Urothelium cell line (cell line): ENCODE measurements at regions not wholly inside any gene's neighbourhood (a gene's known extent, or its start where the extent isn't known, plus 50 kb on each side); places are given as distances from the start of the nearest gene placed in this dataset.

Experiments
- DNase-seq: peaks from one replicate; pipeline ENCODE4 v3.0.0; 2011; ENCODE audit warnings: low spot score, mixed read lengths
- FAIRE-seq: peaks from 2 replicates; lab custom pipeline; 2011; peaks lifted over from hg19 to GRCh38; lab: Jason Lieb, UNC

DNA sequence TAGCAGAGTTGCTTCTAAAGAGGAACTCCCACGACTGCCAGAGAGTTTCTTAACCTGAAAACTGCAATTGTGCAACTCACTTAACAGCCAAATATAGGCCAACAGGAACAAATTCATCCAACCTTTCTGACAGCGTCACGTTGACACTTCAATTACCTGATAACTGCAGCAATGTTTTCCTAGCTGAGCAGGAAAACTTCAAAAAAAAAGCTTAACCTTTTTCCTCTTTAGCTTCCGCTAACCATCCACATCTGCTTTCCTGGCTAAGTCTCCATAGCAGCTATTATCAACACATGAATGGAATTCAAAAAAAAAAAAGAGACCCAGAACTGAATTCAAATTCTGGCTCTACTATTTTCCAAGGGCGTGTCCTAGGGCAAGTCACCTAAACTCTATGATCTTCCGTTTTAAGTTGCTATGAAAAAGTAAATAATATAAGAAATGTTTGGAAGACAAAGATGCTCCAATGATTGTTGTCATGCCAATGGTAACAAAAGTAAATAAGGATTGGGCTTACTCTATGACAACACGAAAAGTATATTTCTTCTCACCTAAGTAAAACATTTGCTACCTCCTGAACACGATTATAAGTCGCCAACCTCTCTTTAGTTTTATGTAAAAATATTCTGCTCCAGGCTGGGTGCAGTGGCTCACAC, 524.6 kb upstream of the JARID2 start:
- DNase-seq: no peak

DNA sequence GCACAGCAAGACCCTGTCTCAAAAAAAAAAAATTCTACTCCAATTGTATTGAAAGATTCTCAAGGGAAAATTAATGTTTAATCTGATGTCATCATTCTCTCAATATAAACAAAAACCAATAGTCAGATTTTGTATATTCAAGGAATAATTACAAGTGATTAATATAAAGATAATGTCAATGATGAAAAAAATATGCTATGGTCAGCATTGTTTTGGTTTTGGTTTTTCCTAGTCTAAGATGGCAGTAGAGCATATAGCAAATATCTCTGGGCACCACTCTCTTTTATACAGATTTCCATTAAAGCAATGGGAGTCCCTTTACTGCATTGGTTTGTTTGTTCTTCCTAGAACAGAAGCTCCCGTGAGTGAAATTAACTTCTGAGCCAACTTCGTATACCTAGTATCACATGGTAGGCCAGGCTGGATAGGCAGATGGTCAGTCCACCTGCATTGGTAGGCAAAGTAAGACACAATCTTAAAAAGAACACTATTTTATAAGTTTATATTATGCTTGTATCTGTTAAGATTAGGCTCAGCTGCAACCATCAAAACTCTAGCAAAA, 523.8 kb upstream of the JARID2 start:
- FAIRE-seq (no peak), DNase-seq (no peak)

More for the DNA sequence above, 524.6 kb upstream of the JARID2 start:
- FAIRE-seq: no peak

DNA sequence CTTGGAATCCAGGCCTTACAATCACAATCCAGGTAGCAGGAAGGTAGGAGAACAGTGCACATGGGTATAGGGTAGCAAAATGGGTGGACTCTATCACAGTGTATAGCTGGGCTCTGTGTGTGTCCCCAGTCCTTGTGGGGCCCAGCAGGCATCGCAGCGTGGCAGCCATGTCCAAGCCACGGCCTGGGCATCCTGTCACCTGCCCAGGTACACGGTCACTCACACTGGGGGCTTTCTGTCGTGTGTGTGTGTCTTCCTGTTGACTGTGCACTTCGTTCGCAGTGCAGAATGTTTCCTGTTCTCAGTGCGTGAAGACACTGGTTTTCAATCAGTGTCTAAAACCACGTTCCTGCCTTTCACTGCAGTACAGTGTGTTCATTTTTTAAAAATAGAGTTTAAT, 523.2 kb upstream of the JARID2 start:
- FAIRE-seq: no peak

DNA sequence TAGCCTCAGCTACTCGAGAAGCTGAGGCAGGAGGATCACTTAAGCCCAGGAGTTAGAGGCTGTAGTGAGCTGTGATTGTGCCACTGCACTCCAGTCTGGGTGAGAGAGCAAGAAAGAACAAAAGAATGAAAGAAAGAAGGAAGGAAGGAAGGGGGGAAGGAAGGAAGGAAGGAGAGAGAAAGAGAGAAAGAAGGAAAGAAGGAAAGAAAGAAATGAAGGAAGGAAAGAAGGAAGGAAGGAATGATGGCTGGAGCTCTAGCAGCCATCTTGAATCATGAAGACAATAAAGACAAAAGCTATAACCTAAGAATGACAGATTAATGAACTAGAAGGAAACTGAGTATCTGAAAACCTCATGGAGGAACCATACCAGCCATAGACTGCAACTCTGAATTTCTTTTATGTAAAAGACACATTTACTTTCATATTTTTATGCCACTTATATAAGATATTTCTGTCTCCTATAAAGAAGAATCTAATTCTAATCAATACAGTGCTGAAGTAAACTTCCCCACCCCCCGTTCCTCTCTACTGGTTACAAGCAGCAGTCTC, 522.3 kb upstream of the JARID2 start:
- no peak for FAIRE-seq
- DNase-seq: no peak

More for the DNA sequence above, 523.2 kb upstream of the JARID2 start:
- no peak for DNase-seq

DNA sequence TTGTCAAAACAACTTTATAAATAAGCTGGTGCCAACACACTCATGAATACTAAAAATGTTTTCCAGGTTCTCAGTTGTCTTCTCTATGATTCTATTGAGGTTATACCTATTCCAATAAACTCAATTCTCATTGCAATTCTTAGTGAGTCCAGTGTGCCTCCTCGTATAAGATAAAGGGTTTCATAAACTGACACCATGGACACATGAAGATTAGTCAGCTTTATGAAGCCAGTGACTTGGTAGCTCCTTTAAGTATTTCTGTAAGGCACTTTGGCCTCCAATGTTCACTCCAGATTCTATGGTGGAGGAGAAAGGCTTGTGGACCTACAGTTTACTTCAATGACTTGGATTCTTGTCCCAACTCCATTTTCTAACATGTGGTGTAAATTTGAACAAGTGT, 521.3 kb upstream of the JARID2 start:
- FAIRE-seq (no peak), DNase-seq (no peak)

DNA sequence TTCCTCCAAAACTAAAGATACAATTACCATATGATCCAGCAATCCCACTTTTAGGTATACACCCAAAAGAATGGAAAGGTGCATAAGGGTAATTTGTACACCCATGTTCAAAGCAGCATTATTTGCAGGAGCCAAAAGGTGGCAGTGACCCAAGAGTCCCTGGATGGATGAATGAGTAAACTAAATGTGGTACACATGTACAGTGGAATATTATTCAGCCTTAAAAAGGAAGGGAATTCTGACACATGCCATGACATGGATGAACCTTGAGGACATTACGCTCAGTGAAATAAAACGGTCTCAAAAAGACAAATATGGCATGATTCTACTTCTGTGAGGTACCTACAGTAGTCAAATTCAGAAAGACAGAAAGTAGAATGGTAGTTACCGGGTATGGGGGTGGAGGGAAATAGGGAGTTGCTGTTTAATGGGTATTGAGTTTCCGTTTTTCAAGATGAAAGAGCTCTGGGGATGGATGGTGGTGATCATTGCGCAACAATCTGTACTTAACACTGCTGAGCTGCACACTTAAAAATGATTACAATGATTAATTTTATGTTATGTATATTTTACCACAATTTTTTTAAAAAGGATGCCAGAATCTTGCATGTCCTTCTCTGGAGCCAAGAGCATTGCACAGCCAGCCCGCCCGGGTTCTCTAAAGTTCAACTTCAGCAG, 518.9 kb upstream of the JARID2 start:
- no peak for DNase-seq
- FAIRE-seq: no peak

DNA sequence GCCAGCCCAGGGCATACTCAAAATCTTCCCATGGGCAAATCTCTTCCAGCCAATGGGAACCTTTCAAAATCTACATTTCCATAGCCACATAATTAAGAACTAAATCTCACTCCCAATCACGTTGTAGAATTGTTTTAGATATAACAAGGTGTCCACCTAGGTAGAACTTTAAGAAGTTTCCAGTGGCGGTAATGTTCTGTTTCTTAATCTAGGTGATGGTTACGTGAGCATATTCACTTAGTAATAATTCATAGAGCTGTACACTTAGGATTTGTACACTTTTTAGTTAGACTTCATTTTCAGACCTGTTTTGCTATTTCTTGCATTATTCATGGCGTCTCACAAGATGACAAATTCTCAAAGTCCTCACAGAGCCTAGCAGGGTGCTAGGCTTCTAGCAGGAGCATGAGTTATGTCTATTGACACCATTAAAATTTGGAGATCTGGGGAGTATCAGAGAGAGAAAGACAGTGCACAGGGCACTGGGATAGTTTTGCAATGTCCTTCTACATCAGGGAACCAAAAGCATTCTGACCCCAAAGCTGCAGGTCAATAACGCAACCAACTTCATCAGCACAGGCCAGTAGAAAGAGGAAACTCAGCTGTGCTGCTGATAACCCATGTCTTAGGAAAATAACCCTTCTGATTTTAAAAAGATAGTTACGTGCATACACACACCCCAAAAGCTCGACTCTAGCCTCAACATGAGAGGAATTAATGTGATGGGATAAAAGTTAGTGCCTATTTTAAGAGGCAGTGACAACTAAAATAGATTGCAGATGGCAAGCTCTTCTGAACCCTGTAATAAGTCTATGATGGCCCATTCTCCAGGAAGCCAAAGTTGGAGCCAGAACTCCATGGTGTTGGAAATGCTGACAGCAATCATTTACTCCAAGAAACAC, 518.1 kb upstream of the JARID2 start:
- FAIRE-seq: no peak
- DNase-seq: no peak

DNA sequence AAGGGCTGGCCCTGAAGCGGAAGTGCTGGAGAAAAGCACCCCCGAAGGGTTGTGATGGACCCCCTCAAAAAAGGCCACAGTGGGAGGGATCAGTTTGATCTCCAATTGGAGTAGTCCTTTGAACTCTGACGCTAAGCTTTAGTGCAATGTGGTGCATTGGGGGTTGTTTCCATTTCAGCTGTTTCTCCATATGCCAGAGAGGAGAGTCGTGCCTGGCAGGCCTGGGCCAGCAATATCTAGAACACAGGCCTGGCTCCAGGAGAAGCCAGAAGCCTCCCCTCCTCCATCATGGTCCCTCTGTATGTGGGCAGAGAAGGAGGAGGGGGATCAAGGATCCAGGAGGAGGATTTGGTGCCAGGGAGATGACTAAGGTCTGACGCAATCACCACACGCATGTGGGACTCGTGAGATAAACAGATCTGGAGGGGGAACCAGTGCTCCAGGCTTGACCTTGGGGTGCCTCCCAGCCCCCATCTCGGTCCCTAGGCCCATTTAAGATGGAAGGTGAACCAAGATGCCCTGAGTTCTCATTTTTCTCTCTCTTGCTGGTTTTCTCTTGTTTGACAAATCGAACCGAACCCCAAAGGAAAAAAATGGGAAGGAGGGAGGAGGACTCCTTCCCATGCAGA, 517.4 kb upstream of the JARID2 start:
- DNase-seq (peak; percentile 20), FAIRE-seq (no peak)

DNA sequence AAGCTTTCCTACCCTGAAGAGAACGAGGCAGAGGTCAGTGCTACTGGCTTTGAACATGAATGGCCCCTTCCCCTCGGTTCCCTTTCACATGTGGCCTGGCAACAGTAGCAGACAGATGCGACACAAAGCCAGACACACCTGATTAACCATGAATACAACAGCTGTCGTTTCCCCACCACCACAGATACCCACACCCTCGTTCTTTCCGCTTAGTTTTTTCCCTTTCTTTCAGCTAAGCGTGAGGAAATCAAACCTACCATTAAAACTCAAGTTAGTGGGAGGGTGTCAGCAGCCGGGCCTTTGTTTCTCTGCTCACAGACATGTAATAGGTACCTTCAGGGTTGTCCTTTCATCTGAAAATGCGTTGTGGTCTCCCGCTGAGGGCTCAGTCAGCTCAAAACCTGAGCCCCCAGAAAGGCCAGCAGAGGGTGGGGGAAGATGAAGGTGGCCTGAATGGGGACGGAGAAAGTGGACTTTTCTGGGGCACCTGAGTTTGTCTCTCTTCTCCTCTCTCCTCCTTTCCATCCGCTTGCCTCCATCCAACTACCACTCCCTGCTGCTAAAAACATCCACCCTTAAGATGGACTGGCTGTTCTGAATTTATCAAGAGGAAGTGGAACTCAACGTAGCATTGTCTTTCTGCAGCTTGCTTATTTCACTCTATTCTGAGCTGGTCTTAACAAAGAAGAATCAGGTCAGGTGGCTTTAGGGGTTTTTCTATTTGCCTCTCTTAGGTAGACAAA, 516.6 kb upstream of the JARID2 start:
- DNase-seq: no peak
- FAIRE-seq: no peak

DNA sequence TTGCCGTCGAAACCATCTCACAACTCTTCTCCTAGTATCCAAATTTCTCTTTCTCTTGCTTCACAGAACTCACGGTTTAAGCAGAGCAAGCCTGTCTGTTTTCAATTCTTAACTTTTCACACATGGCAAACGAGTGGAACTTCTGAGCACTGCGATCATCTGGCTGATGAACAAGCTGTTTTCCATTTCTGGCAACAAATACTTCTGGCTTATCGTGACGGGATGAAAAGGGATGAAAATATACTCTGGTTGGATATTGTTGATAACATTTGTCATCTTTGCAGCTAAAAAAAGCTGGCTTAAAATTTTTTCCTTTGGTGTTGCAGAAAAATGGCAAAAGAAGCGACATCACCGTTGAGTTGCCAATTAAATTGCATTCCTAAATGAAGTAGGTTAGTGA, 515.2 kb upstream of the JARID2 start:
- no peak for DNase-seq
- FAIRE-seq: no peak

DNA sequence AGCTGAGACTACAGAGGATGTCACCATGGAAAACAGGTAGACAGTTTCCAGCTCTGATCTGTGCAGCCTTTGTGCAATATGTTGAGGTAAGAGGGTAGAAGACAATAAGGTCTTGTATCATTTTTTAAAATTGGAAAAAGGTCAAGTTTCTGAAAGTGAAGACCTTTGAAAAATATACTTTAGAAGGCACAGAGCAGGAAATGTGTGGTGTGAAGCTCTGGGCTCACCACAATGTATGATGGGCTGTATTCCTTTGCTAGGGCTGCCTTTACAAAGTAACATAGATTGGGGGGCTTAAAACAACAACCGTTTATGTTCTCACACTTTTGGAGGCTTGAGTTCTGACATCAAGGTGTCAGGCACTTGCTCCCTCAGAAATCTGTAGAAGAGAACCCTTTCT, 514.3 kb upstream of the JARID2 start:
- FAIRE-seq: no peak
- no peak for DNase-seq

DNA sequence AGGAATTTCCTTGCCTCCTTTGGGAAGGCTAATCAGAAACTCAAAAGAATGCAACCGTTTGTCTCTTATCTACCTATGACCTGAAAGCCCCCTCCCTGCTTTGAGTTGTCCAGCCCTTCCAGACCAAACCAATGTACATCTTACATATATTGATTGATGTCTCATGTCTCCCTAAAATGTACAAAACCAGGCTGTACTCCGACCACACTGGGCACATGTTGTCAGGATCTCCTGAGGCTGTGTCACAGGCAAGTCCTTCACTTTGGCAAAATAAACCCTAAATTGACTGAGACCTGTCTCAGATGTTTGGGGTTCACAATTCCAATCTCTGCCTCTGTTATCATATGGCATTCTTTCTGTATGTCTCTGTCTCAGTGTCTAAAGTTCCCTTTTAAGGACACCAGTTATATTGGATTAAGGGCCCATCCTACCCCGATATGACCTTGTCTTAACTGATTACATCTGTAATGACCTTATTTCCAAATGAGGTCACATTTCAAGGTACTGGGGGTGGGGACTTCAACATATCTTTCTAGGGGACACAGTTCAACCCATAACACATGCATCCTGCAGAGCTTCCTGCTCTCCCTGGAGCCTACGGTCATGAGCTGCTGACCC, 513.5 kb upstream of the JARID2 start:
- DNase-seq (no peak), FAIRE-seq (no peak)

DNA sequence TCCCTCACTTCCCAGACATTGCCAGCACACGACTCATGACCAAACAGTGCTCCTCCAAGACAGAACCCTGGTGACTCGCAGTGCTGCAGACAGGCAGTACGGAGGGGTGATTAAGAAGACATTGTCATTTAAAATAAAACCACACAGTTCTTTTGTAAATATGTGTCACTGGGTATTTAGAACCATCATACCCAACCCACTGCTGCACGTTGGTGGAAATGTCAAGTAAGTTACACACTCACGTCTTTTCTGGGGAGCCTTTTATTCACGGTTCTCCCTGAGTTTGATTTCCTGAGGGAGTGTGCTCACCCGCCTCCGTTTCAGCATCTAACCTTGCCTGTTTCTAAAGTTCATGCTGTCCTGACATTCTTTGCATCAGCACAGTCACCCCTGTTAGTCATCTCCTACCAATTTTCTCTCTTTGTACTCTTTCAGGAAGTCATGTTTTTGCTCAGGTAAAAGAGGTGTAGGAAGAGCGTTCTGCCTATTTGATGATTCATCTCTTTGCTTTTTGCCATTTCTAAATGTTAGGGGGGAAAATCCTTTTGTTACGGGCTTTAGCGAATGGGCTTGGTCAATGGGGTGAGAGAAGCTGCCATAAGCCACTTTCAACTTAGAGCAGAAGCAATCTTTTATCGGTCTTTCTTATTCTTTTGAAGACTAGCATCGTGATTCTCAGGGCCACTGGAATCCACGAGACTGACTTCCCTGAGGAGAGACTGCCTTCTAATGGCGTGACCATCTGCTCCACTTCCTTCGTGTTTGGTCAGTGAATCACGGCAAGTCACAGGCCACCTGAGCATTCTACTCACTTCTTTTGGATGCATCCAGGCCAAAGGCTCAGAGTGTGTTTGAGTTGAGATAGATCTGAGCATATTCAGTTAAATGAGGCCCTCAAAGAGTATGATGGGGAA, 512.8 kb upstream of the JARID2 start:
- DNase-seq (peak; percentile 62), FAIRE-seq (no peak)

DNA sequence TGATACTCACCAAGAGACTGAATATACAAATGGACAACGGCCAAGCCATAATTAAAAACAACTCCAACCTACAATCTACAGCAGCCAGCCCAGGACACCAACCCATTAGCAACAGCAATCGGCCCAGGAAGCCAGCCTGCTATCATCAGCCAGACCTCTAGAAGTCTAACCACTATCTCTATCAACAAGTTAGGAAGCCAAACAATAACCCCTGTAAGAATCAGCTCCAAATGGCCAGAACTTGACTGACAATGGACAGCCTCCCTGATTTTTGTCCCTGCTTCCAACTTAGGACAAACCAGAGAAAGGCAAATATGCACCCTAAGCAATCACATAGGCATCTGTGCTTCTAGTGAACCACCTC, 511.8 kb upstream of the JARID2 start:
- FAIRE-seq (no peak), DNase-seq (no peak)

DNA sequence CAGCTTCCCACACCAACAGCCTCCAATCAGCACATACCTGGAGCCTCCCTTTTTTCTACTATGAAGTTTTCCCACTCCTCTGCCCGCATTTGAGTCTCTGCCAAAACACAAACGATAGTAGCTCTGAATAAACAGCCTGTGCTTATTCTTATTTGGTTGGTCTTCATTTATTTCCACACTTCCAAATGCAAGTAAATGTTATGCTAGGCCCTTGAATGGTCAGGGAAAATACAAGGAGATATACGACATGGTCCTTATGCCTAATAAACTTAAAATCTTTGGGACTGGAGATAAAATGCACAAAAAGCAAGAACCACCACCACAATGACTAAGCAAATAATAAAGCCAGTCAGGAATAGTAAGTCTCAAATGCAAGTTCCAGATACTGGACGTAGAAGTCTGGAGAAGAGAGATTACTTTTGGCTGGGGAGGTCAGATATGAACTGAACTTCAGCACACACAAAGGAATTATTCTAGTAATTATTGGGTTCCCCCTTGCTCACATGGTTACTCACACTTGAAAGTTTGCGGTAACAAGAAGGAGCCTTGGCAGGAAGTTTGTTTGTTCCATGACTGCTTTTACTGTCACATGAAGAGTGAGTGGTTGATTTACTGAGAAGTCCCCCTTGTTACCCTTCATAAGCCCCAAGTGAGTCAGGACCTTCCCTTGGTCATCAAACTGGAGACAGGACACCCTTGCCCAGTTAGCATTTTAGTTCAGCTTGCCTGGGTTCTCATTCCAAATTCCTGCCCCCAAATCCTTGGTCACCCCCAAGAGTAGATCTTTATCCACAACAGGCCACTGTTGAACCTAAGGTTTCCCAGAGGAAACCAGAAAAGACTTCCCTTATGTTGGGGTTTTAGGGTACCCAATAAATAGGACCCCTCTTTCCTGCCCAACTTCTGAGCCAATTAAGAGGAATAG, 511.2 kb upstream of the JARID2 start:
- FAIRE-seq (no peak), DNase-seq (peak; percentile 39)

DNA sequence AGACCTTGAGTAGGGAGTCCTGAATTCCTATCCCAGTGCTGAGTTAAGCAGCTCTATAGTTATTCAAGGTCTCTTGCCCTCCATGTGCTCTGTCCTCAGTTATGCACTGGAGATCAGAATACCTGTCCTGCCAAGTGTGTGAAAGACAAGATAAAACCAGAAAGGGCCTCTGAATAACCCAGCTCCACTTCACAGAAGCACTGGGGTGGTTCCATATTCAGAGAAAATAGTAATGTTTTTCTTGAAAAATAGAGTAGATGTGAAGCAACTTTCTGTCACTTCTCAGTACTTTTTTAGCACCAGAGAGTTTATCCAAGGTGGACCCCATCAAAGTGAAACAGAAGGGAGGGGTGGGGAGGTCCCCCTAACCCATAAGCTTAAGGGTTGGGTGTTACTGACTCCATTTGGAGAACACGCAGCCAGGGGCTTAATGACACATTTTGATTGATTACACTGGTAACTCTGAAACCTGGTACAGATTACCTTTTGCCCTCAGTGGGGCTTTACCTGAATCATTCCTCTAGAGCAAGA, 509.8 kb upstream of the JARID2 start:
- no peak for FAIRE-seq
- DNase-seq: no peak

DNA sequence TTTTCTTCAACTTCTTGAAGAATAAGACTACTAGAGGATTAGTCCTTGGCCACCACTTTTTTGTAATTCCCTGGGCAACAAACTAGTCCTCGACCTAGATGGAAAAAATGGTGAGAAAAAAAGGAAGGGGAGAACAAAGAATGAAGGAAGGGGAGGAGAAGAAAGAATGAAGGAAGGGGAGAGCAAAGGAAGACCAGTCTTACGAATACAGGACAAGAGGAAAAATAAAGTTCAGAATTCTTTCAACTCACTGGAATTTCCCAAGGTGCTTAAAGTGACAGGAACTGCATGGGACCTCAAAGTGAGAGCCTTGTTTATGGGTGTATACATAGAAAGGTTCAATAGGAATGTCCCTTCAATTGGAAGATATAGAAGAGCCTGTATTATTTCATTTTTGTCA, 509.3 kb upstream of the JARID2 start:
- DNase-seq (no peak), FAIRE-seq (no peak)
